ENCODE measurements at regions not wholly inside any gene's neighbourhood (a gene's known extent, or its start where the extent isn't known, plus 50 kb on each side); places are given as distances from the start of the nearest gene placed in this dataset.

- H3K27ac ChIP-seq: peak overlapping the region; percentile 48
- no peaks in the 10 kb centered on the region for H3K27me3 ChIP-seq
- H3K4me1 ChIP-seq (ENCODE audit: low read depth): no peaks in the 10 kb centered on the region
- H3K9me3 ChIP-seq (ENCODE audit: low read depth): no peaks in the 10 kb centered on the region
- no peaks in the 10 kb centered on the region for H3K36me3 ChIP-seq
- no peak overlapping the region for H3K4me3 ChIP-seq
- peak; percentile 14 to 16 for DNase-seq (ENCODE audit: low read depth in 1 of 2, low spot score in 1 of 2)
- no peak for TF ChIP-seq CTCF (IDR thresholded peaks at IDR 0.05; ENCODE audit: low read depth, low read length)
Observed at GRCh38 chrX:21166272-21166982, 207.8 kb upstream of the CNKSR2 start.

GRCh38 chrX:21167011-21167410, 207.2 kb upstream of the CNKSR2 start:
- no peak for DNase-seq (ENCODE audit: low read depth in 1 of 2, low spot score in 1 of 2)
- TF ChIP-seq CTCF (IDR thresholded peaks at IDR 0.05; ENCODE audit: low read depth, low read length): no peak
- H3K27me3 ChIP-seq: no peaks in the 10 kb centered on the region
- H3K4me1 ChIP-seq (ENCODE audit: low read depth): no peaks in the 10 kb centered on the region
- no peaks in the 10 kb centered on the region for H3K9me3 ChIP-seq (ENCODE audit: low read depth)
- no peaks in the 10 kb centered on the region for H3K36me3 ChIP-seq
- H3K4me3 ChIP-seq: no peak overlapping the region
- no peak overlapping the region for H3K27ac ChIP-seq

GRCh38 chrX:21167494-21167893, 206.7 kb upstream of the CNKSR2 start:
- no peak for TF ChIP-seq CTCF (IDR thresholded peaks at IDR 0.05; ENCODE audit: low read depth, low read length)
- Histone ChIP-seq H3K36me3 (no peaks in the 10 kb centered on the region), H3K9me3 (ENCODE audit: low read depth) (no peaks in the 10 kb centered on the region), H3K4me3 (no peak overlapping the region), H3K4me1 (ENCODE audit: low read depth) (no peaks in the 10 kb centered on the region), H3K27ac (no peak overlapping the region), H3K27me3 (no peaks in the 10 kb centered on the region)
- no peak for DNase-seq (ENCODE audit: low read depth in 1 of 2, low spot score in 1 of 2)

- H3K9me3 ChIP-seq (ENCODE audit: low read depth): no peaks in the 10 kb centered on the region
- TF ChIP-seq CTCF (IDR thresholded peaks at IDR 0.05; ENCODE audit: low read depth, low read length): no peak
- H3K4me3 ChIP-seq: no peak overlapping the region
- H3K4me1 ChIP-seq (ENCODE audit: low read depth): no peaks in the 10 kb centered on the region
- no peaks in the 10 kb centered on the region for H3K27me3 ChIP-seq
- no peaks in the 10 kb centered on the region for H3K36me3 ChIP-seq
- no peak overlapping the region for H3K27ac ChIP-seq
- no peak for DNase-seq (ENCODE audit: low read depth in 1 of 2, low spot score in 1 of 2)
Observed at GRCh38 chrX:21168401-21169160, 205.6 kb upstream of the CNKSR2 start.

GRCh38 chrX:21171181-21171580, 203.0 kb upstream of the CNKSR2 start:
- no peak overlapping the region for H3K27ac ChIP-seq
- H3K36me3 ChIP-seq: no peaks in the 10 kb centered on the region
- H3K27me3 ChIP-seq: no peaks in the 10 kb centered on the region
- no peaks in the 10 kb centered on the region for H3K4me1 ChIP-seq (ENCODE audit: low read depth)
- no peaks in the 10 kb centered on the region for H3K9me3 ChIP-seq (ENCODE audit: low read depth)
- H3K4me3 ChIP-seq: no peak overlapping the region
- DNase-seq (ENCODE audit: low read depth in 1 of 2, low spot score in 1 of 2): no peak
- no peak for TF ChIP-seq CTCF (IDR thresholded peaks at IDR 0.05; ENCODE audit: low read depth, low read length)

Measured in cardiac muscle cell (in vitro differentiated cells and primary cell).